HCT116 (cell line): ENCODE measurements at regions not wholly inside any gene's neighbourhood (a gene's known extent, or its start where the extent isn't known, plus 50 kb on each side); places are given as distances from the start of the nearest gene placed in this dataset.

Experiments used
- ATAC-seq: fragments of 200-7000 bp; cut with Tn5 transposase; 2 replicates; pipeline ENCODE4 v1.9.1; 2020; ENCODE audit warnings: mild to moderate bottlenecking, moderate library complexity
- BruUV-seq: library from RNA; stranded (reverse); fragments of 400-500 nt; replicated peaks from 2 replicates; lab custom pipeline; 2021; lab: Mats Ljungman, UMichigan
- CTCF ChIA-PET: fragments of 300-600 bp; sonication (Branson Sonifier 250); formaldehyde crosslinking; loops from one replicate; lab custom pipeline; 2021; ENCODE audit warnings: antibody characterized with exemption; lab: Charles Lee
- POLR2A ChIA-PET: fragments of 300-600, 350-600 bp; sonication (Branson Sonifier 250); formaldehyde crosslinking; loops from one replicate; lab custom pipeline; 2021; ENCODE audit warnings: antibody characterized with exemption; lab: Charles Lee
- RAD21 ChIA-PET, 2 experiments: fragments of 300-600 bp; sonication (Branson Sonifier 250); formaldehyde crosslinking; loops; one replicate each; lab custom pipeline; 2023; ENCODE audit warnings: low total read pairs in 2 of 2; ENCODE audit not compliant: uncharacterized antibody in 2 of 2, unreplicated experiment in 2 of 2, low non-redundant PET in 1 of 2; lab: Charles Lee
- DNase-seq: peaks from one replicate; pipeline ENCODE4 v3.0.0-alpha.2; 2010; ENCODE audit warnings: low read depth, low spot score
- H2AFZ ChIP-seq: fragments of 200-600 bp; shearing (Covaris generic), sonication (generic); 2 replicates; pipeline ENCODE4 v1.6.1; 2017; ENCODE audit warnings: low read depth, mixed run types, mixed read lengths, antibody characterized with exemption, low read length; ENCODE audit not compliant: poor library complexity, severe bottlenecking
- H3K27ac ChIP-seq: 2 replicates; pipeline ENCODE4 v1.5.1; 2012; ENCODE audit warnings: low read depth, low read length
- H3K27me3 ChIP-seq: fragments of 200-600 bp; sonication (generic); 2 replicates; pipeline ENCODE4 v1.6.1; 2016; ENCODE audit warnings: mixed run types, low read length, mixed read lengths; ENCODE audit not compliant: insufficient read depth
- H3K36me3 ChIP-seq, 2 experiments: fragments of 200-500 bp in 1 of 2; fragments of 200-600 bp in 1 of 2; sonication (Bioruptor generic) in 1 of 2; sonication (generic) in 1 of 2; 2 replicates each; pipeline versions ENCODE4 v1.5.1 to v1.6.1; 2014 to 2016; ENCODE audit warnings: low read length in 2 of 2, inconsistent platforms in 1 of 2, mixed read lengths in 1 of 2, mixed run types in 1 of 2; ENCODE audit not compliant: insufficient read depth in 2 of 2, control insufficient read depth in 1 of 2
- H3K4me1 ChIP-seq, 2 experiments: fragments of 200-600 bp in 1 of 2; sonication (generic) in 1 of 2; 2 replicates each; pipeline versions ENCODE4 v1.5.1 to v1.6.1; 2012 to 2017; ENCODE audit warnings: low read length in 2 of 2, inconsistent platforms in 1 of 2, mild to moderate bottlenecking in 1 of 2, mixed read lengths in 1 of 2, mixed run types in 1 of 2, moderate library complexity in 1 of 2; ENCODE audit not compliant: insufficient read depth in 2 of 2, control insufficient read depth in 1 of 2
- H3K4me2 ChIP-seq: fragments of 200-600 bp; sonication (generic); 2 replicates; pipeline ENCODE4 v1.6.1; 2017; ENCODE audit warnings: mixed run types, low read length, mixed read lengths
- H3K4me3 ChIP-seq, 2 experiments: fragments of 200-600 bp in 1 of 2; sonication (generic) in 1 of 2; replicated peaks in 1 of 2; 2 replicates each; pipeline ENCODE4 v1.5.1; 2011 to 2016; ENCODE audit warnings: low read length in 2 of 2, control low read depth in 1 of 2, low read depth in 1 of 2, mild to moderate bottlenecking in 1 of 2, mixed read lengths in 1 of 2, mixed run types in 1 of 2
- H3K79me2 ChIP-seq: fragments of 200-600 bp; sonication (generic); 2 replicates; pipeline ENCODE4 v1.6.1; 2017; ENCODE audit warnings: mild to moderate bottlenecking, mixed run types, low read length, moderate library complexity, mixed read lengths; ENCODE audit not compliant: insufficient read depth
- H3K9ac ChIP-seq: fragments of 200-600 bp; sonication (generic); 2 replicates; pipeline ENCODE4 v1.6.1; 2016; ENCODE audit warnings: low read length, mixed read lengths
- H3K9me2 ChIP-seq: fragments of 200-600 bp; sonication (generic), shearing (Covaris generic); 2 replicates; pipeline ENCODE4 v1.6.1; 2017; ENCODE audit warnings: mixed run types, mild to moderate bottlenecking, moderate library complexity; ENCODE audit not compliant: insufficient read depth
- H3K9me3 ChIP-seq, 2 experiments: fragments of 200-500 bp in 1 of 2; fragments of 200-600 bp in 1 of 2; sonication (Bioruptor generic) in 1 of 2; sonication (generic) in 1 of 2; 2 replicates each; pipeline ENCODE4 v1.6.1; 2014 to 2017; ENCODE audit warnings: low read length in 2 of 2, mixed read lengths in 2 of 2, inconsistent platforms in 1 of 2, low read depth in 1 of 2, mild to moderate bottlenecking in 1 of 2, mixed run types in 1 of 2, moderate library complexity in 1 of 2; ENCODE audit not compliant: control insufficient read depth in 1 of 2, insufficient read depth in 1 of 2
- H4K20me1 ChIP-seq: fragments of 200-600 bp; sonication (generic), shearing (Covaris generic); 2 replicates; pipeline ENCODE4 v1.6.1; 2017; ENCODE audit warnings: mixed run types, mild to moderate bottlenecking, moderate library complexity; ENCODE audit not compliant: insufficient read depth
- ATF3 ChIP-seq: IDR thresholded peaks from 2 replicates; pipeline ENCODE4 v1.6.1; 2012
- CBX3 ChIP-seq: IDR thresholded peaks from 2 replicates; pipeline ENCODE4 v1.6.1; 2012; ENCODE audit warnings: low read depth
- EGR1 ChIP-seq: IDR thresholded peaks from 2 replicates; pipeline ENCODE4 v1.6.1; 2012; ENCODE audit warnings: low read depth
- ELF1 ChIP-seq: IDR thresholded peaks from 2 replicates; pipeline ENCODE4 v1.6.1; 2012; ENCODE audit warnings: low read depth, borderline replicate concordance
- EZH2 ChIP-seq: fragments of 200-600 bp; sonication (generic); IDR thresholded peaks from 2 replicates; pipeline ENCODE4 v1.6.1; 2017; ENCODE audit warnings: antibody characterized with exemption, mixed run types
- EZH2phosphoT487 ChIP-seq: fragments of 200-600 bp; IDR thresholded peaks from 2 replicates; pipeline ENCODE4 v1.6.1; 2018; ENCODE audit warnings: antibody characterized with exemption, borderline replicate concordance
- FOSL1 ChIP-seq: IDR thresholded peaks from 2 replicates; pipeline ENCODE4 v1.6.1; 2012; ENCODE audit warnings: low read depth
- JUND ChIP-seq: IDR thresholded peaks from 2 replicates; pipeline ENCODE4 v1.6.1; 2012
- POLR2A ChIP-seq: IDR thresholded peaks from 2 replicates; pipeline ENCODE4 v1.7.0; 2011; ENCODE audit warnings: borderline replicate concordance; ENCODE audit not compliant: insufficient read depth, insufficient read length; ENCODE audit errors: extremely low read depth
- POLR2AphosphoS5 ChIP-seq: IDR thresholded peaks from 2 replicates; pipeline ENCODE4 v1.6.1; 2011; ENCODE audit warnings: mild to moderate bottlenecking, low read depth, low read length, moderate library complexity
- RAD21 ChIP-seq: IDR thresholded peaks from 2 replicates; pipeline ENCODE4 v1.6.1; 2012; ENCODE audit warnings: low read depth, mild to moderate bottlenecking
- SIN3A ChIP-seq: IDR thresholded peaks from 2 replicates; pipeline ENCODE4 v1.6.1; 2012; ENCODE audit warnings: low read depth
- SP1 ChIP-seq: IDR thresholded peaks from 2 replicates; pipeline ENCODE4 v1.6.1; 2012; ENCODE audit warnings: low read depth
- SRF ChIP-seq: IDR thresholded peaks from 2 replicates; pipeline ENCODE4 v1.6.1; 2012; ENCODE audit warnings: low read depth
- TCF7L2 ChIP-seq: IDR thresholded peaks from 2 replicates; pipeline ENCODE4 v1.7.0; 2011; ENCODE audit warnings: borderline replicate concordance, inconsistent platforms; ENCODE audit not compliant: insufficient read depth, insufficient read length; ENCODE audit errors: extremely low read depth
- YY1 ChIP-seq: IDR thresholded peaks from 2 replicates; pipeline ENCODE4 v1.6.1; 2011; ENCODE audit warnings: low read length, low read depth, moderate library complexity, mild to moderate bottlenecking; ENCODE audit not compliant: insufficient replicate concordance; ENCODE audit errors: extremely low read depth
- ZNF274 ChIP-seq: fragments of 200-500 bp; sonication (Bioruptor generic); IDR thresholded peaks from 2 replicates; pipeline ENCODE4 v1.6.1; 2014; ENCODE audit warnings: mild to moderate bottlenecking, low read depth, low read length, inconsistent platforms
- intact Hi-C: fragments of 100-400 bp; cut with micrococcal nuclease; formaldehyde crosslinking; loops from 2 replicates; pipeline ENCODE4 v1.10.0; 2022
- TF ChIP-seq, protein P1 (sequence below): IDR thresholded peaks from 2 replicates; pipeline ENCODE4 v1.6.1; 2012; ENCODE audit warnings: low read depth
- TF ChIP-seq, protein P2 (sequence below): IDR thresholded peaks from 2 replicates; pipeline ENCODE4 v1.6.1; 2012
- TF ChIP-seq, protein P3 (sequence below), 3 experiments: fragments of 200-600 bp in 1 of 3; sonication (generic) in 1 of 3; IDR thresholded peaks in 2 of 3; conservative IDR thresholded peaks in 1 of 3; 2 replicates each; pipeline ENCODE4 v1.5.1; 2012 to 2017; ENCODE audit warnings: low read depth in 2 of 3, low read length in 2 of 3, antibody characterized with exemption in 1 of 3, borderline replicate concordance in 1 of 3, control low read depth in 1 of 3, mild to moderate bottlenecking in 1 of 3, mixed read lengths in 1 of 3, mixed run types in 1 of 3, moderate library complexity in 1 of 3; ENCODE audit not compliant: insufficient read depth in 1 of 3

- Histone ChIP-seq H4K20me1 (no peaks in the 10 kb centered on the region; the same call in 1 of the 2 replicates), H3K4me2 (no peak overlapping the region), H2AFZ (no peak overlapping the region), H3K9ac (no peak overlapping the region), H3K4me3 (no peak overlapping the region), H3K9me2 (no peaks in the 10 kb centered on the region), H3K9me3 (peaks cover 8 to 21% of the 10 kb centered on the region in 2 experiments; a peak in 3 of 4 replicates), H3K79me2 (no peaks in the 10 kb centered on the region), H3K27me3 (no peaks in the 10 kb centered on the region), H3K4me1 (no peaks in the 10 kb centered on the region), H3K36me3 (no peaks in the 10 kb centered on the region), H3K27ac (no peak overlapping the region)
- ChIA-PET CTCF (no interaction called here), RAD21 (no interaction called here), POLR2A (no interaction called here)
- ATAC-seq (no peak), DNase-seq (no peak)
- no TSS peak for BruUV-seq
- TF ChIP-seq ELF1 (no peak), EZH2phosphoT487 (no peak), SIN3A (no peak), FOSL1 (no peak), SP1 (no peak), RAD21 (no peak), EGR1 (no peak), ATF3 (no peak), JUND (no peak), POLR2AphosphoS5 (no peak), CBX3 (no peak), POLR2A (no peak), ZNF274 (no peak), TCF7L2 (no peak), SRF (no peak), YY1 (no peak), EZH2 (no peak)
- TF ChIP-seq, protein P1, sequence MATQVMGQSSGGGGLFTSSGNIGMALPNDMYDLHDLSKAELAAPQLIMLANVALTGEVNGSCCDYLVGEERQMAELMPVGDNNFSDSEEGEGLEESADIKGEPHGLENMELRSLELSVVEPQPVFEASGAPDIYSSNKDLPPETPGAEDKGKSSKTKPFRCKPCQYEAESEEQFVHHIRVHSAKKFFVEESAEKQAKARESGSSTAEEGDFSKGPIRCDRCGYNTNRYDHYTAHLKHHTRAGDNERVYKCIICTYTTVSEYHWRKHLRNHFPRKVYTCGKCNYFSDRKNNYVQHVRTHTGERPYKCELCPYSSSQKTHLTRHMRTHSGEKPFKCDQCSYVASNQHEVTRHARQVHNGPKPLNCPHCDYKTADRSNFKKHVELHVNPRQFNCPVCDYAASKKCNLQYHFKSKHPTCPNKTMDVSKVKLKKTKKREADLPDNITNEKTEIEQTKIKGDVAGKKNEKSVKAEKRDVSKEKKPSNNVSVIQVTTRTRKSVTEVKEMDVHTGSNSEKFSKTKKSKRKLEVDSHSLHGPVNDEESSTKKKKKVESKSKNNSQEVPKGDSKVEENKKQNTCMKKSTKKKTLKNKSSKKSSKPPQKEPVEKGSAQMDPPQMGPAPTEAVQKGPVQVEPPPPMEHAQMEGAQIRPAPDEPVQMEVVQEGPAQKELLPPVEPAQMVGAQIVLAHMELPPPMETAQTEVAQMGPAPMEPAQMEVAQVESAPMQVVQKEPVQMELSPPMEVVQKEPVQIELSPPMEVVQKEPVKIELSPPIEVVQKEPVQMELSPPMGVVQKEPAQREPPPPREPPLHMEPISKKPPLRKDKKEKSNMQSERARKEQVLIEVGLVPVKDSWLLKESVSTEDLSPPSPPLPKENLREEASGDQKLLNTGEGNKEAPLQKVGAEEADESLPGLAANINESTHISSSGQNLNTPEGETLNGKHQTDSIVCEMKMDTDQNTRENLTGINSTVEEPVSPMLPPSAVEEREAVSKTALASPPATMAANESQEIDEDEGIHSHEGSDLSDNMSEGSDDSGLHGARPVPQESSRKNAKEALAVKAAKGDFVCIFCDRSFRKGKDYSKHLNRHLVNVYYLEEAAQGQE: no peak
- TF ChIP-seq, protein P2, sequence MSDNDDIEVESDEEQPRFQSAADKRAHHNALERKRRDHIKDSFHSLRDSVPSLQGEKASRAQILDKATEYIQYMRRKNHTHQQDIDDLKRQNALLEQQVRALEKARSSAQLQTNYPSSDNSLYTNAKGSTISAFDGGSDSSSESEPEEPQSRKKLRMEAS: no peak
- TF ChIP-seq, protein P3, sequence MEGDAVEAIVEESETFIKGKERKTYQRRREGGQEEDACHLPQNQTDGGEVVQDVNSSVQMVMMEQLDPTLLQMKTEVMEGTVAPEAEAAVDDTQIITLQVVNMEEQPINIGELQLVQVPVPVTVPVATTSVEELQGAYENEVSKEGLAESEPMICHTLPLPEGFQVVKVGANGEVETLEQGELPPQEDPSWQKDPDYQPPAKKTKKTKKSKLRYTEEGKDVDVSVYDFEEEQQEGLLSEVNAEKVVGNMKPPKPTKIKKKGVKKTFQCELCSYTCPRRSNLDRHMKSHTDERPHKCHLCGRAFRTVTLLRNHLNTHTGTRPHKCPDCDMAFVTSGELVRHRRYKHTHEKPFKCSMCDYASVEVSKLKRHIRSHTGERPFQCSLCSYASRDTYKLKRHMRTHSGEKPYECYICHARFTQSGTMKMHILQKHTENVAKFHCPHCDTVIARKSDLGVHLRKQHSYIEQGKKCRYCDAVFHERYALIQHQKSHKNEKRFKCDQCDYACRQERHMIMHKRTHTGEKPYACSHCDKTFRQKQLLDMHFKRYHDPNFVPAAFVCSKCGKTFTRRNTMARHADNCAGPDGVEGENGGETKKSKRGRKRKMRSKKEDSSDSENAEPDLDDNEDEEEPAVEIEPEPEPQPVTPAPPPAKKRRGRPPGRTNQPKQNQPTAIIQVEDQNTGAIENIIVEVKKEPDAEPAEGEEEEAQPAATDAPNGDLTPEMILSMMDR (IDR thresholded peaks at IDR 0.05 in 2 of 3, conservative IDR thresholded peaks at IDR 0.05 in 1 of 3; ENCODE audit: borderline replicate concordance in 1 of 3, insufficient read depth in 1 of 3, low read depth in 2 of 3, low read length in 2 of 3): no peak
- intact Hi-C loops: no loop called here
These were observed 511.0 kb upstream of the CDH7 start for GRCh38 chr18:65239787-65240186.
